IMR-90 (cell line): ENCODE measurements at regions not wholly inside any gene's neighbourhood (a gene's known extent, or its start where the extent isn't known, plus 50 kb on each side); places are given as distances from the start of the nearest gene placed in this dataset.
"Not testable (repeated sequence)": the region's sequence is repeated elsewhere in the genome, so short reads cannot be mapped to it uniquely, and the experiment has no call there.

Experiments used
- POLR2A ChIP-seq: IDR thresholded peaks from 2 replicates; pipeline ENCODE4 v1.6.1; 2012; ENCODE audit warnings: mild to moderate bottlenecking, low read depth, low read length
- RAD21 ChIP-seq: IDR thresholded peaks from 2 replicates; pipeline ENCODE4 v1.6.1; 2012; ENCODE audit warnings: low read length, improper control_type of control experiment
- RFX5 ChIP-seq: IDR thresholded peaks from 2 replicates; pipeline ENCODE4 v1.8.0; 2012; ENCODE audit warnings: low read depth, mild to moderate bottlenecking, low read length, moderate library complexity
- TF ChIP-seq, protein P1 (sequence below): fragments of 150-350 bp; IDR thresholded peaks from 2 replicates; pipeline ENCODE4 v1.6.1; 2017; ENCODE audit warnings: mild to moderate bottlenecking, antibody characterized with exemption, low read length, low read depth
- TF ChIP-seq, protein P2 (sequence below): conservative IDR thresholded peaks from 2 replicates; pipeline ENCODE4 v1.5.1; 2012; ENCODE audit warnings: mild to moderate bottlenecking, low read depth, low read length, improper control_type of control experiment
- TF ChIP-seq, protein P3 (sequence below): fragments of 150-350 bp; IDR thresholded peaks from 2 replicates; pipeline ENCODE4 v1.6.1; 2016; ENCODE audit warnings: low read depth, mild to moderate bottlenecking, low read length, moderate library complexity, borderline replicate concordance

GRCh38 chr3:74825404-74825803, 210.9 kb upstream of the CNTN3 start:
- TF ChIP-seq, protein P1, sequence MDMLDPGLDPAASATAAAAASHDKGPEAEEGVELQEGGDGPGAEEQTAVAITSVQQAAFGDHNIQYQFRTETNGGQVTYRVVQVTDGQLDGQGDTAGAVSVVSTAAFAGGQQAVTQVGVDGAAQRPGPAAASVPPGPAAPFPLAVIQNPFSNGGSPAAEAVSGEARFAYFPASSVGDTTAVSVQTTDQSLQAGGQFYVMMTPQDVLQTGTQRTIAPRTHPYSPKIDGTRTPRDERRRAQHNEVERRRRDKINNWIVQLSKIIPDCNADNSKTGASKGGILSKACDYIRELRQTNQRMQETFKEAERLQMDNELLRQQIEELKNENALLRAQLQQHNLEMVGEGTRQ, result not testable (repeated sequence)
- TF ChIP-seq, protein P2, sequence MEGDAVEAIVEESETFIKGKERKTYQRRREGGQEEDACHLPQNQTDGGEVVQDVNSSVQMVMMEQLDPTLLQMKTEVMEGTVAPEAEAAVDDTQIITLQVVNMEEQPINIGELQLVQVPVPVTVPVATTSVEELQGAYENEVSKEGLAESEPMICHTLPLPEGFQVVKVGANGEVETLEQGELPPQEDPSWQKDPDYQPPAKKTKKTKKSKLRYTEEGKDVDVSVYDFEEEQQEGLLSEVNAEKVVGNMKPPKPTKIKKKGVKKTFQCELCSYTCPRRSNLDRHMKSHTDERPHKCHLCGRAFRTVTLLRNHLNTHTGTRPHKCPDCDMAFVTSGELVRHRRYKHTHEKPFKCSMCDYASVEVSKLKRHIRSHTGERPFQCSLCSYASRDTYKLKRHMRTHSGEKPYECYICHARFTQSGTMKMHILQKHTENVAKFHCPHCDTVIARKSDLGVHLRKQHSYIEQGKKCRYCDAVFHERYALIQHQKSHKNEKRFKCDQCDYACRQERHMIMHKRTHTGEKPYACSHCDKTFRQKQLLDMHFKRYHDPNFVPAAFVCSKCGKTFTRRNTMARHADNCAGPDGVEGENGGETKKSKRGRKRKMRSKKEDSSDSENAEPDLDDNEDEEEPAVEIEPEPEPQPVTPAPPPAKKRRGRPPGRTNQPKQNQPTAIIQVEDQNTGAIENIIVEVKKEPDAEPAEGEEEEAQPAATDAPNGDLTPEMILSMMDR, result not testable (repeated sequence)
- TF ChIP-seq POLR2A, RFX5, RAD21: not testable (repeated sequence)
- TF ChIP-seq, protein P3, sequence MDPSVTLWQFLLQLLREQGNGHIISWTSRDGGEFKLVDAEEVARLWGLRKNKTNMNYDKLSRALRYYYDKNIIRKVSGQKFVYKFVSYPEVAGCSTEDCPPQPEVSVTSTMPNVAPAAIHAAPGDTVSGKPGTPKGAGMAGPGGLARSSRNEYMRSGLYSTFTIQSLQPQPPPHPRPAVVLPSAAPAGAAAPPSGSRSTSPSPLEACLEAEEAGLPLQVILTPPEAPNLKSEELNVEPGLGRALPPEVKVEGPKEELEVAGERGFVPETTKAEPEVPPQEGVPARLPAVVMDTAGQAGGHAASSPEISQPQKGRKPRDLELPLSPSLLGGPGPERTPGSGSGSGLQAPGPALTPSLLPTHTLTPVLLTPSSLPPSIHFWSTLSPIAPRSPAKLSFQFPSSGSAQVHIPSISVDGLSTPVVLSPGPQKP, result not testable (repeated sequence)
